Hepatic stellate cell (primary cell): ENCODE measurements at regions not wholly inside any gene's neighbourhood (a gene's known extent, or its start where the extent isn't known, plus 50 kb on each side); places are given as distances from the start of the nearest gene placed in this dataset.
"Not testable (repeated sequence)": the region's sequence is repeated elsewhere in the genome, so short reads cannot be mapped to it uniquely, and the experiment has no call there.

Experiments
- DNase-seq: peaks from one replicate; pipeline ENCODE4 v3.0.0; 2011; ENCODE audit warnings: low spot score

DNA sequence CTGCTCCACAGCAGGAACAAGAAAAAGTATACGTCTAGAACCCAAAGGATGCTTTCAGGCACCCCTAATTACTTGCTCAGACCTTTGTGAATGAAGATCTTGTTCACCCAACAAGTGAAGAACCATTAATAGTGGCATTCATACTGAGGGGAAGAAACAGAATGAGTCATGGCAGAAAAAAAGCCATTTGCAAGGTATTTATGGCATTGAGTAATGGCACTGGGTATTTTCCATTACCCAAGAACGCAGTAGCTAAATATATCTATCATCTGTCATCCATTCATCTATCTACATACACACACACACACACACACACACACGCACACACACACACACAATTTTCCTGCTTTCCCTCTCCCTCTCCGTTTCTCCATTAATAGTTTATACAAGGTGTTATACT lies 56.4 kb upstream of the XIRP2 start:
- DNase-seq: no peak

DNA sequence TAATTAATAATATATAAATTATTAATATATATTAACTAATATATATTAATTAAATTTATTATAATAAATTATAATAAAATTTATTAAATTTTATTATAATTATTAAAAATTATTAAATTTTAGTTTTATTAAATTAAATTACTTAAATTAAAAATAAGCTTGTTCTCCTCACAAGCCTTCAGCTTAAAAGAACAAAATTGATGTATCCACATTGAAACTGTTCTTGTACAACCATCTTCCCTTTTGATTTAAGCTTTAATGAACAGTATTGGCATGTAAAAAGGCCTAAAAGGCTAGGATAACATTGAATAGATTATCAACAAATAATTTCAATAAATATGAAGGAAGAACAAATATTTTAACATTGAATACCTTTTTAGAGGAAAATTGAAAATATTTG lies 62.4 kb upstream of the XIRP2 start:
- DNase-seq: no peak

DNA sequence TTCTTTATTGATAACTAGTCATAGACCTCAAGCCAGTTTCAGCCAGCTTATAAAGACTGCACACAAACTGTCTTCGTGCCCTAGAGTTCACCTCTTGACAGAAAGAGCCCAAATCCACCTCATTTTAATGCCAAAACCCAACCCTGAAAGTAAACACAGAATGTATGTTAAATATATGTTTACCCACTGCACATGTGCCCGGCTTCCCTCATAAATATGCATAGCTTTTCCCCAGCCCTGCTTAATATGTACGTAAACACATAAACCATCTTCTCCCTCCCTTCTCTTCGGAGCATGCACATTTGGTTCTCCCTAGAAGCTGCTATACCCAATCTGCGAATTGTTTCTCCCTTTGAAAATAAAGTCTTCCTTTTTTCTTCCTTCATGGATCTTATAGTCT lies 73.9 kb upstream of the XIRP2 start:
- no peak for DNase-seq

DNA sequence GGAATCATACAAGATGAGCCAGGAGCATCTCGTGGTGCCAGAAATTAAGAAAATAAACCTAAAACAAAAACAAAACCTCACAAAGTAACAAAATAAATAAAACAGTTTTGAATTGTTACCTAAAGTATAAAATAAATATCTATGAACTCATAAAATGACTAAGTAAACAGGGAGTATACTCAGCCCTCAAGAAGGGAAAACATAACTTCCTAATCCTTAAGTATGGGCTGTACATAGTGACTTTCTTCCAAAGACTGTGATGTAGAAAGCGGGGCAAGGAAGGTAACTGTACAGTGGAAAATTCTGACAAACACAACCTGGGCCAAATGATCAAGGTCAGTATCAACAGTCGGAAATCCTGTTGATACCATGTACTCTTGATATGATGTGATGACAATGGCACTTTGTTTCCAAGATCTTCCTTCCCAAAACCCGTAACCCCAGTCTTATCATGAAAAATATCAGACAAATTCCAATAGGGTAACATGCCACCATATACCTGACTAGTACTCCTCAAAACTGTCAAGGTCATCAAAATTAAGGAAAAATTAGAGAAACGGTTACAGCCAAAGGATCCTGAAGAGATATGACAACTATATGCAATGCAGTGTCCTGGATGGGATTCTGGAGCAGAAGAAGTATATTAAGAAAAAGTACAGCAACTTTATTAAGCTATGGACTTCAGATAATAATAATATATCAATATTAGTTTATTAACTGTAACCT lies 76.0 kb upstream of the XIRP2 start:
- DNase-seq: no peak

DNA sequence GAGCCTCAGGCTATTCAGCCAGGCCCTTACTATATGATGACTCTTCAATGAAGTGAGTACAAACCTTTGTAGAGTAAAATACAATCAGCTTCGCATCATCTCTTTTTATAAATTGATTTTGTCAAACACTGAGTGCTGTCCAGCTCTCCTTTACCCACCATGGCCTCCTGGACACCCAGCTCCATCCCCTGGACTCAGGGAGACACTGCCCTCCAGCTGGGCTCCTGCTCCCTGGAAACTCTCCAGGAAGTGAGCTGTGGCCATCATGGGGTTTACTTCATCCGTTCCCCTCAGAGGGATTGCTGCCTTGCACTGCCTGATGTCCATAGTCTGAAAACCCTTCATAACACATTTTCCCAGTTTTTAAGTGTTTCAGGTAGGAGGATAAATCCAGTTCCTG lies 82.5 kb upstream of the XIRP2 start:
- DNase-seq: no peak

DNA sequence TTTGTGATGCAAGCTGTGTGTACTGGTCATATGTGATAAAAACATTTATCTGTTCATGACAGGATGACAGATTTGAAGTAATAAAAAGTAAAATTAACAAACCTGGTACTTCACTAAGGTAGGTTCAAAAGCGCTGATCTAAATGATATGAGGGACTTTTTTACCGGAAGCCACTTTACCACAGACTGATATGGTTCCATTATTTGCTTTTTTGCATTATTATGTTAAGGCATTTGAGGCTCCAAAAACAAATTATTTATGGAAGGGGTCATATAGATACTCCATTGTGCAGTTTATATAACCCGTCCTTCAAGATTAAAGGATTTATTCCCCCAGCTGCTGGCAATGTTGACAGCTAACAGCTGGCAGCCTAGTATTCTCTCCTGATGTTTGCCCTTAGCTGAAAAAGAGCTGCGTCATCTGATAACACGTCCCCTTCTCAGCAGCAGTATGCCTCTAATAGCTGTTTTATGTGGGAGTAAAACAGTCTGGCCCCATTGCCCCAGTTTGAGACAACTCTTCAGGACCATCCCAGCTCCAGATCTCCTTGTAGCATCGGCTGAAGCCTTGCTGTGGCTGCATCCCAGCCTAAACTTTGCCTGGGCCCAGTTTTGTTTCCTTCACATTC lies 84.8 kb upstream of the XIRP2 start:
- no peak for DNase-seq

DNA sequence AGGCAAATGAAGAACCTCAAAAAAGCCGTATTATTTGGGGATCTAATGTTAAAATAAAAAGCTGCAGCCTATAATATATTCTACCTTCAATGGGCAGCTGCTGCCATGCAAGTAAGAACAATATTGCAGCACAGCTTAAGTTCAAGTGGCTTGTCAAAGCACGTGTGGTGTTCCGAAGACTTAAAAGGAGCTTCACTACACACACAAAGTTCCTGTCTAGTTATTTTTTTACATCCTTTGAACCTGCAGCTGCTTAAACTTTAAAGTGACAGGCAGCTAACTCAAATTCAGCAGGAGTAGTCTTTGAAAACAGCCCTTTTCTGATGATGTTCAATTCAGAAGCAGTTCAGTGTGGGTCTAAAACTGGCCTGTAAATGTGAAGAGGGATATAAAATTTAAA lies 85.8 kb upstream of the XIRP2 start:
- no peak for DNase-seq

DNA sequence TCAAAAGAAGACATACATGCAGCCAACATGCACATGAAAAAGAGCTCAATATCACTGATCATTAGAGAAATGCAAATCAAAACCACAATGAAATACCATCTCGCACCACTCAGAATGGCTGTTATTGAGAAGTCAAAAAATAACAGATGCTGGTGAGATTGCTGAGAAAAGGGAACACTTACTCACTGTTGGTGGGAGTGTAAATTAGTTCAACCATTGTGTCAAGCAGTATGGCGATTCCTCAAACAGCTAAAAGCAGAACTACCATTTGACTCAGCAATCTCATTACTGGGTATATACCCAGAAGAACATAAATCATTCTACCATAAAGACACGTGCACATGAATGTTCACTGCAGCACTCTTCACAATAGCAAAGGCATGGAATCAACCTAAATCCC lies 95.5 kb upstream of the XIRP2 start:
- no peak for DNase-seq

DNA sequence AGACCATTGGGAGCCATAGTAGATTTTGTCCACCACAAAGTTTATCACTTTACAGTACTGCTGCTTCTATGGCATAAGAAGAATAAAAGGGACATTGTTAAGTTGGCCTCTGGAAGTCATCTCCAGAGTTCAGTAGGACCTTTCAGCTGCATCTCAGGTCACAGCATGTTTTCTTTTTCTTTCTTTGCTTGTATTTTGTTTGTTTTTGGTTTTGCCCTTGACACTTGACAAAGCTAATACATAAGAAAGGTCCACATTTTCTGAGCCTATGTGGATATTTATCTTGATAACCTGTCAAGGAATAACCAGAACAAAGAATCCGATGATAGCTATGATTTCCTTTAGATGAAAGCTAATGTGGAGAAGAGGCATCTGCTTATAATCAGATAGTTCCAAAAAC lies 101.6 kb upstream of the XIRP2 start:
- no peak for DNase-seq

DNA sequence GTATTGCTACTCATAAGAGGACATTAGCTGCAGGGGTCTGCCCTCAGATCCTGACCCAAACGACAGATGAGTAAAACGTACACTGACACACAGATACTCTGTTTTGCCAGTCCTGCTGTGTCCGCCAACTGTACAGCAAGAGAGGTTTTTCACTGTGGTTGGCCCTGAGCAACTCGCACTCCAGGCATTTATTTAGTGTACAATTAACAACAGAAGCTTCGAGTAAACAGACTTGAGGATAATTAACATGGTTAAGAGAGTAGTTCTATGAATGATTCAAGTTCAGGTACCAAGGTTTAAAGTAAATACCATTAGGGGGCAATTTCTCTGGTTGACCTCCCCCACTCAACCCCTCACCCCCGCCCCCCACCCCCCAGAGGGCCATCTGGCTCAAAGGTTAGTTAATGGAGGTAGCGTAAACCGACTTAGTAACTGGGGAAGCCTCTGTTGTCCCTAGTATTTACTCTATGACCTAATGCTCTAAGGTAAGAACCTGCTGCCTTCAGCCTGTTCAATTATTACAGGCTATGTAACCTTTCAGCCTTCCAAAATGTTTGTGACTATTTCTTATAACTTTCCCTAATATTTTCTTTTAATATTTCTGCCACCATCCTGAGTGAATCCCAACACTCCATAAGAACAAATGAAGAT lies 103.9 kb upstream of the XIRP2 start:
- no peak for DNase-seq

DNA sequence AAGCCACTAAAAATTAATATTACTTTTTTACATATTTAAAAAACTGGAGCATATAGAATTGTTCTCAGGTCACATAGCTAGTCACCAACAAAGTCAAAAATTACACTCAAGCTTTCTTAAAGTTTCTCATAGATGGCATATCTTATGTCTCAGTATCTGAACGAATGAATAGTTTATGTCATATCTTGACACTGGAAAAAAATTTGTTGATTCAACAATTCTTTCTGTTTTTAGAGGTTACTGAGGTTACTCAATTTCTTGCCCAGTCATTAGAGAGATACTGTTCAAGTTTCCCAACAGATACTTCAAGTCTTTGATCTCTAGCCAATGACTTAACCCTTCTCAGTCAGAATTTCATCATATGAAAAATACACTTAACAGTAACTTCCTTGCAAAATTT lies 113.1 kb upstream of the XIRP2 start:
- DNase-seq: no peak

DNA sequence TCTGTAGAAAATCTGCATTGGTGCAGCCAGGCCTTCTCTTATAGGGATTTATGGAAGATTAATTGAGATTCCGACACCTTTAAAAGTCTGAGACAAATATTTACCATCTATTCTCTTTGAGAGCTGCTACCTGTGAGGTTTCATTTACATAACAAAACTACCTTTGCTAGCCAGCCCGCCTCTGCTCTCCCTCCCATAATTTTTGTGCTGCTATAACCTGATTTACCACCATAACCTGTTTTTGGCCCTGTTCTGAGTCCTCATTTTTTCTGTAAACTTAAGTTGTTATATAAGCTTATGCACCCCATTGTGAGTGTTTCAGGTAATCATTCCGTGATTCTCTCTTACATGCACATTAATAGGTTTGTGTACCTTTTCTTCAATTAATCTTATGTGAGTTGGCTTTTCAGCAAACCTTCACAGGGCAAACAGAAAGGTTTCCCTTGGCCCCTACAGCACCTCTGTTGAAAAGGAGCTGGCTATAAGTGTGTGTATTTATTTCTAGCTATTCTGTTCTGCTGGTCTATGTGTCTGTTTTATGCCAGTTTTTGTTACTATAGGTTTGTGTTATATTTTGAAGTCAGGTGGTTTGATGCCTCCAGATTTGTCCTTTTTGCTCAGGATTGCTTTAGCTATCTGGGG lies 114.9 kb upstream of the XIRP2 start:
- DNase-seq: no peak

DNA sequence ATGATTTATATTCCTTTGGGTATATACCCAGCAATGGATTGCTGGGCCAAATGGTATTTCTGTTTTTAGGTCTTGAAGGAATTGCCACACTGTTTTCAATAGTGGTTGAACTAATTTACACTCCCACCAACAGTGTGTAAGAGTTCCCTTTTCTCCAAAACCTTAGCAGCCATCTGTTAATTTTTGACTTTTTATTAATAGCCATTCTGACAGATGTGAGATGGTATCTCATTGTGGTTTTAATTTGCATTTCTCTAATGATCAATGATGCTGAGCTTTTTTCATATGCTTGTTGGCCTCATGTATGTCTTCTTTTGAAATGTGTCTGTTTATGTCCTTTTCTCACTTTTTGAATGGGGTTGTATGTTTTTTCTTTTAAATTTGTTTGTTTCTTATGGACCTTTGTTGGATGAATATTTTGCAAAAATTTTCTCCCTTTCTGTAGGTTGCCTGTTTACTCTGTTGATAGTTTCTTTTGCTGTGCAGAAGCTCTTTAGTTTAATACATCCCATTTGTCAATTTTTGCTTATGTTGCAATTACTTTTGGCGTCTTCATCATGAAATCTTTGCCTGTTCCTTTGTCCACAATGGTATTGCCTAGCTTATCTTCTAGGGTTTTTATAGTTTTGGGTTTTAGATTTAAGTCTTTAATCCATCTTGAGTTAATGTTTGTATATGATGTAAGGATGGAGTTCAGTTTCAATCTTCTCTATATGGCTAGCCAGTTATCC lies 119.7 kb upstream of the XIRP2 start:
- no peak for DNase-seq

DNA sequence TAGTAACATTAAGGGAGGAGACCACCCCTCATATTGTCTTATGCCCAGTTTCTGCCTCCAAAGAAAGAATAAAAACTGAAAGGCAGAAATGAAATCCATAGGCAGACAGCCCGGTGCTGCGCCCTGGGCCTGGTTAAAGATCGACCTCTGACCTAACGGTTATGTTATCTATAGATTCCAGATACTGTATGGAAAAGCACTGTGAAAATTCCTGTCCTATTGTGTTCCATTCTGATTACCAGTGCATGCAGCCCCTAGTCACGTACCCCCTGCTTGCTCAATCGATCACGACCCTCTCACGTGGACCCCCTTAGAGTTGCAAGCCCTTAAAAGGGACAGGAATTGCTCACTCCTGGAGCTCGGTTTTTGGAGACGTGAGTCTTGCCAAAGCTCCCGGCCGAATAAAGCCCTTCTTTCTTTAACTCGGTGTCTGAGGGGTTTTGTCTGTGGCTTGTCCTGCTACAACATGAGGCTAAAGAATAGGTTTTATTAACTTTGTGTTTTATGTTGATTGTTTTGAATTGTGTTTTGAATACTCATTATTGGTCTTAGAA lies 121.4 kb upstream of the XIRP2 start:
- DNase-seq: not testable (repeated sequence)

DNA sequence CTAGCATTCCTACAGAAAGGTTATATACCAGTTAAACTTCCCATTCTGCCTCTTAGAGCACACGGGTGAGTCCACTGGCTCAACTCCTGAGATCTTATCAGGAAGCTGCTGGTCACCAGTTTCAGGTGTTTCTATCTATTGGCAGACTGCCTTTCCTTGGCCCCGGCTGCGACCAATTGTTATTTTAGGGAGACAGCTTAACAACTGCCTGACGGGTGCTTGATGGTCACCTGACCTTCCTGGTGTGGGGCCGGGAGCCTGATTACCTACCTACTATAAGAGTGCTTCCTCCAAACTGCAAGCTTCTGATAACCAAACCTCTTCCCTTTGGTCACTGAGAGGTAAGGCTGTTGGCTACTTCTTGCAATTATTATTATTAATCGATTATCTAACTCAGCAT lies 122.1 kb upstream of the XIRP2 start:
- DNase-seq: no peak

DNA sequence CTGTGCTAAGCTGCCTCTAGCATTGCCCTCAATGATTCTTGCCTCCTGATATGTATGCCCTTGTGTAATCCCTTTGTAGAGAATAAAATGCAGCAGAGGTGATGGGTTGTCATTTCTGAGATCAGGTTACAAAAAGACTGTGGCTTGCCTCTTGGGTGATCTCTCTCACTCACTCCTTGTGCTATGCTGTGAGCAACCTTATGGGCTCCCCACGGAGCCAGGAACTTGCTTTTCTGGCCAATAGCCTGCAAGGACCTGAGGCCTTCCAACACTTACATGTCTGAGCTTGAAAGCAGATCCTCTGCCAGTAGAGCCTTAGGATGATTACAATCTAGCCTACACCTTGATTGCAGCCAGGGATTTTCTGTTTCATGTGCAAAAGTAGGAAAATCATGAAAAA lies 123.1 kb upstream of the XIRP2 start:
- no peak for DNase-seq

DNA sequence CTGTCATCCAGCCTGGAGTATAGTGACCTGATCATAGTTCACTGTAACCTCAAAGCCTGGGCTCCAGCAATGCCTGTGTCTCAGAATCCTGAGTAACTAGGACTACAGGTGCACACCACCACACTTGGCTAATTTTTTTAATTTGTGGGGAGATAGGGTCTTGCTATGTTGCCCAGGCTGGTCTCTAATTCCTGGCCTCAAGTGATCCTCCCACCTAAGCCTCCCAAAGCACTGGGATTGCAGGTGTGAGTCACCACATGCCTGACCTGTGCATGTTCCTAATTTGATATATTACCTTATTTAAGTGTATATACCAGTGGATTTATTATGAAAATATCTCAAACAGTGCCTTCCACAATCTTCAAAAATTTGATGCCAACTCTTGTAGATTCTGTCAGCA lies 123.6 kb upstream of the XIRP2 start:
- DNase-seq: no peak

DNA sequence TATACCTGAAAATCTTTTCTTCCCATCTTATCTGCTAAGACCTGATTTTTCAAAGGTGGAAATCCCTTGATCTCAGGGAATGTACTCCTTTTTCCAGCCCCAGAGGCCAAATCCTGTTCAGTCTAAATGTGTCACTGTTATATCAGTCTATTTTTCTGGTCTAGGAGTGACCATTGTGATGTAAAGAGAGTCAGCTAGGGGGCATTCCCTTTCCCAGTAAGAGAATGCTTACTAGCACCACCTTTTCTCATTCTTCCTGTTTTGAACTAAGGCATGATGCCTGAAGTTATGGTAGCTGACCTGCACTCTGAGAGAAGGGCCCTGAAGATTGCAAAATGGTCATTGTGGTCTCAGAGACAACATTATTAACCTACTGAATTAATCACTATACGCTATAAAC lies 124.1 kb upstream of the XIRP2 start:
- DNase-seq: no peak

DNA sequence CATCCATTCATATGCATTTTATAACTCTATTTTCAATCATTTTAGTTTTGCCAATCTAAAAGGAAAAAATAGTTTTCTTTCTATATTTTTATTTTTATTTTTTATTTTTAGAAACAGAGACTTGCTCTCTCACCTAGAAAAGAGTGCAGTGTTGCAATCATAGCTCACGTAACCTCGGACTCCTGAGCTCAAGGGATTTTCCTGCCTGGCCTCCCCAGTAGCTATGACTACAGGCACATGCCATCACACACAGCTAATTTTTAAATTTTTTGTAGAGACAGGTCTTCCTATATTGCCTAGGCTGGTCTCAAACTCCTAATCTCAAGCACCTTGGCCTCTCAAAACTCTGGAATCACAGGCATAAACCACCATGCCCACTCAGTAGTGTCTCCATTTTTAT lies 125.5 kb upstream of the XIRP2 start:
- no peak for DNase-seq

DNA sequence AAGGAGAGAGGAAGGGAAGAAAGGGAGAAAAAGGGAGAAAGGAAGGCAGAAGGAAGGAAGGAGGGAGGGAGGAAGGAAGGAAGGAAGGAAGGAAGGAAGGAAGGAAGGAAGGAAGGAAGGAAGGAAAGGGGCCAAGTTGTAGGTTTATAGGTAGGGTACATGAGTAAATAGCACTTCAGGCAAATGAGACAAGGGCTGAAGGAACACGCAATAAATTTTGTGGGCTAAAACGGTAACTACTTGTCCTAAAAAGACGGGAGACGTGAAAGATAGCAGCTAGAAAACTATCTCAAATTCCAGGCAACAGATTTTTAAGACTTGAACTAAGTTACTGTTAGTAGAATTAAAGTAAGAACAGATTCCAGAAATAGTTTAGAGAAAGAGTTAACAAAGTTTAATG lies 129.3 kb upstream of the XIRP2 start:
- no peak for DNase-seq

DNA sequence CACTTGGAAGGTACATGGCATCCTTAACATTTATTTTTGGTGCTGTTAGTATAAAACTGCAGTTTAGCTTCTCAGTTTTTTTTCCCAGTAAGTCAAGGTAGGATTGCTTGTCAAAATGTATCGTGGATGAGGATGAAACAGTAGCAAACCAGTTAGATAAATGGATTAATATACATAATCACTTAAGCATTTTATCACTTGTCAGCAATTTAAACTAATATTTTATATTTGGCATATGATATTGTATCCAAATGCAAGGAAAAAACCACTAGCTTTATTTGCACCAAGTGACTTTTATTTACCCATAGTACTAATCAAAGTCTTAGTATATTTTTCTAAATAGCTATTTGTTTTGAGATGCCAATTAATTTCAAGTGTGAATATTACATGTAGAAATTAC lies 137.7 kb upstream of the XIRP2 start:
- DNase-seq: no peak

DNA sequence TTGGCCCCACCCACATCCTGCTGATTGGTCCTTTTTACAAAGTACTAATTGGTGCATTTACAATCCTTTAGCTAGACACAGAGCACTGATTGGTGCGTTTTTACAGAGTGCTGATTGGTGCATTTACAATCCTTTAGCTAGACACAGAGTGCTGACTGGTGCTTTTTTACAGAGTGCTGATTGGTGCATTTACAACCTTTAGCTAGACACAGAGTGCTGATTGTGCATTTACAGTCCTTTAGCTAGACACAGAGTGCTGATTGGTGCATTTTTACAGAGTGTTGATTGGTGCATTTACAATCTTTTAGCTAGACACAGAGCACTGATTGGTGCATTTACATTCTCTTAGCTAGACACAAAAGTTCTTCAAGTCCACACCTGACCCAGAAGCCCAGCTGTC lies 144.2 kb upstream of the XIRP2 start:
- not testable (repeated sequence) for DNase-seq
